Type B pancreatic cell (in vitro differentiated cells): ENCODE measurements at regions not wholly inside any gene's neighbourhood (a gene's known extent, or its start where the extent isn't known, plus 50 kb on each side); places are given as distances from the start of the nearest gene placed in this dataset.

ENCODE experiments used
- DNase-seq: peaks from one replicate; pipeline ENCODE4 v3.0.0; 2021; ENCODE audit warnings: mixed read lengths; ENCODE audit not compliant: unreplicated experiment; ENCODE audit errors: extremely low spot score
- H3K27ac Mint-ChIP-seq: 2 replicates; pipeline ENCODE4 v1.8.0; 2021; ENCODE audit warnings: mild to moderate bottlenecking, mixed read lengths
- H3K27me3 Mint-ChIP-seq: 2 replicates; pipeline ENCODE4 v1.8.0; 2021; ENCODE audit warnings: mixed read lengths
- H3K36me3 Mint-ChIP-seq: 2 replicates; pipeline ENCODE4 v1.8.0; 2021; ENCODE audit warnings: mixed read lengths
- H3K4me1 Mint-ChIP-seq: one replicate; pipeline ENCODE4 v1.8.0; 2021; ENCODE audit warnings: mixed read lengths; ENCODE audit not compliant: unreplicated experiment
- H3K4me3 Mint-ChIP-seq: 2 replicates; pipeline ENCODE4 v1.8.0; 2021; ENCODE audit warnings: mild to moderate bottlenecking, mixed read lengths
- H3K9me3 Mint-ChIP-seq: 2 replicates; pipeline ENCODE4 v1.8.0; 2021; ENCODE audit warnings: mixed read lengths
- CTCF ChIP-seq: fragments of 200-600 bp; sonication (generic); conservative IDR thresholded peaks from 2 replicates; pipeline ENCODE4 v1.5.0; 2021; ENCODE audit warnings: antibody characterized with exemption, mild to moderate bottlenecking

- no peak for DNase-seq
- H3K27ac Mint-ChIP-seq = no peak overlapping the region
- H3K4me1 Mint-ChIP-seq = no peaks in the 10 kb centered on the region
- no peak for TF ChIP-seq CTCF
- H3K9me3 Mint-ChIP-seq = peaks cover under 1% of the 10 kb centered on the region
- no peaks in the 10 kb centered on the region for H3K27me3 Mint-ChIP-seq
- no peaks in the 10 kb centered on the region for H3K36me3 Mint-ChIP-seq
- no peak overlapping the region for H3K4me3 Mint-ChIP-seq
Measured at GRCh38 chr1:166470441-166470840, 303.6 kb upstream of the FAM78B start.

DNA sequence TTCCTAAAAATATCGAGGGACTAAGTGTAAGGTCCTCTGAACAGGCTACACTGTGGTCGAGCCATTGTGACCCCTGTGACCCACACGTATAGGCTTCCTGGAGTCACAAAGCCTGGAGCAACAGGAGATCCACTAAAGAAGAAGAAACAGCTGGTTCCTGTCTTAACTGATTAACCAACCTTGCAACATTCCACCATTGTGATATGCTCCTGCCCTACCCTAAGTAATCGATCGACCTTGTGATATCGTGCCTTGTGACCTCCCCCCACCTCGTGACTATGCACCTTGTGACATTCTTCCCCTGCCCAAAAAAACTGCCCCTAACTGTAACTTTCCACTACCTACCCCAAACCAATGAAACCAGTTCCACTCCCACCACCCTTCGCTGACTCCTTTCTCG is 304.6 kb upstream of the FAM78B start:
- H3K27ac Mint-ChIP-seq = no peak overlapping the region
- H3K4me1 Mint-ChIP-seq = no peaks in the 10 kb centered on the region
- H3K36me3 Mint-ChIP-seq = no peaks in the 10 kb centered on the region
- no peak for DNase-seq
- TF ChIP-seq CTCF = no peak
- no peaks in the 10 kb centered on the region for H3K27me3 Mint-ChIP-seq
- H3K9me3 Mint-ChIP-seq = no peaks in the 10 kb centered on the region
- no peak overlapping the region for H3K4me3 Mint-ChIP-seq

DNA sequence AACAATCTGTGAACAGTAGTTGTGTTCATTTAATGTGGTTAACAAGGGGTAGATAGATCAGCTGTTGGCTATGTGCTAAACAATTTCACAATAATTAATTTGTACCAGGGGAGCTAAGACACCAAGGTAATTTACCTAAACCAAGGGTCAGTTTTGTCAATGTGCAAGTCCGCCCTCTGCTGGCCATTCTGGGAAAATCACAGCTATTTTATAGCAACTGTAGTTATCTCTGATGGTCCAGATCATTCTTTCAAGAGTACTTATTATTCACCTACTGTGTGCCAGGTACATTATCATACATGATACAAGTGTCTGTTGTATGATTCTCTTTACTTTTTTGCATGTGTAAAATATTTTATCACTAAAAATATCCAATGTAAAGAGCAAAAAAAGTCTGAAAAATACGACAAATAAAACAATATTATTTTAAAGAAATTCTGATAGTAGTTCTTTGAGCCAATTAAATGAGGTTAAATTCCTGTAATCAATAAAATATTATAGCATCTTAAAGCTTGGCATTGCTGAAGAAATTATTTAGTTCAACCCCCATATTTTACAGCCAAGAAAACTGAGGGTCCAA is 312.3 kb upstream of the FAM78B start:
- TF ChIP-seq CTCF = peak; percentile 93
- no peak overlapping the region for H3K4me3 Mint-ChIP-seq
- no peak overlapping the region for H3K27ac Mint-ChIP-seq
- H3K4me1 Mint-ChIP-seq = no peaks in the 10 kb centered on the region
- no peaks in the 10 kb centered on the region for H3K36me3 Mint-ChIP-seq
- no peaks in the 10 kb centered on the region for H3K27me3 Mint-ChIP-seq
- no peak for DNase-seq
- no peaks in the 10 kb centered on the region for H3K9me3 Mint-ChIP-seq

GRCh38 chr1:166484471-166484870 is 317.7 kb upstream of the FAM78B start:
- DNase-seq = no peak
- Mint-ChIP-seq H3K36me3 (no peaks in the 10 kb centered on the region), H3K4me3 (no peak overlapping the region), H3K4me1 (no peaks in the 10 kb centered on the region), H3K27ac (peak overlapping the region; percentile 55), H3K27me3 (no peaks in the 10 kb centered on the region), H3K9me3 (no peaks in the 10 kb centered on the region)
- no peak for TF ChIP-seq CTCF

DNA sequence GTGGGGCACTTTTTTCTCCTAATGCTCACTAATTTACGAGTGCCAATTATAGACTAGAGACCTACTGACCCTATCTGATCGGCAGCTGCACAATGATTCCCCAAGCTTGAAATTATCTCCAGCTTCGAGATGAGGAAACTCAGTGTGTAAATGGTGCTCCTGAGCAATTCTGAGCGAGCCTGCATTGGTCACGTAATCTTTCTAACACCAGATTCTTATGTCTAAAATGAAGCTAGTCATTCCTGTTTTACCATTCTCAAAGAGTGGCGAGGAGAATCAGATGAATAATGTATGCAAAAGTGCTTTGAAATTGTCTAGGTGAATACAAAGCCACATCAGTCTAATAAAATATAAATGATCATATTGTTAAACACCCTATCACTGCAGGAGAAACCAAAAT is 318.1 kb upstream of the FAM78B start:
- no peaks in the 10 kb centered on the region for H3K27me3 Mint-ChIP-seq
- TF ChIP-seq CTCF = no peak

GRCh38 chr1:166485620-166486019 is 318.8 kb upstream of the FAM78B start:
- no peak overlapping the region for H3K4me3 Mint-ChIP-seq
- no peaks in the 10 kb centered on the region for H3K27me3 Mint-ChIP-seq
- TF ChIP-seq CTCF = no peak
- H3K9me3 Mint-ChIP-seq = no peaks in the 10 kb centered on the region
- H3K27ac Mint-ChIP-seq = no peak overlapping the region
- H3K4me1 Mint-ChIP-seq = no peaks in the 10 kb centered on the region
- no peak for DNase-seq
- no peaks in the 10 kb centered on the region for H3K36me3 Mint-ChIP-seq

More for the DNA sequence above, 318.1 kb upstream of the FAM78B start:
- Mint-ChIP-seq H3K4me1 (no peaks in the 10 kb centered on the region), H3K9me3 (no peaks in the 10 kb centered on the region), H3K4me3 (no peak overlapping the region), H3K36me3 (no peaks in the 10 kb centered on the region), H3K27ac (peak overlapping the region; percentile 55)
- no peak for DNase-seq
